Fibroblast of pulmonary artery (primary cell): ENCODE measurements at regions not wholly inside any gene's neighbourhood (a gene's known extent, or its start where the extent isn't known, plus 50 kb on each side); places are given as distances from the start of the nearest gene placed in this dataset.
"Not testable (repeated sequence)": the region's sequence is repeated elsewhere in the genome, so short reads cannot be mapped to it uniquely, and the experiment has no call there.

Source experiments
- DNase-seq: peaks from one replicate; pipeline ENCODE4 v3.0.0-alpha.2; 2010; ENCODE audit warnings: low read depth
- H3K4me3 ChIP-seq: replicated peaks from 2 replicates; pipeline ENCODE4 v1.5.1; 2011; ENCODE audit warnings: low read depth, mild to moderate bottlenecking, control low read depth, low read length, moderate library complexity
- TF ChIP-seq, protein P1 (sequence below): IDR thresholded peaks from 2 replicates; pipeline ENCODE4 v1.5.1; 2011; ENCODE audit warnings: mild to moderate bottlenecking, control low read depth, low read length, inconsistent platforms; ENCODE audit errors: missing control alignments

DNA sequence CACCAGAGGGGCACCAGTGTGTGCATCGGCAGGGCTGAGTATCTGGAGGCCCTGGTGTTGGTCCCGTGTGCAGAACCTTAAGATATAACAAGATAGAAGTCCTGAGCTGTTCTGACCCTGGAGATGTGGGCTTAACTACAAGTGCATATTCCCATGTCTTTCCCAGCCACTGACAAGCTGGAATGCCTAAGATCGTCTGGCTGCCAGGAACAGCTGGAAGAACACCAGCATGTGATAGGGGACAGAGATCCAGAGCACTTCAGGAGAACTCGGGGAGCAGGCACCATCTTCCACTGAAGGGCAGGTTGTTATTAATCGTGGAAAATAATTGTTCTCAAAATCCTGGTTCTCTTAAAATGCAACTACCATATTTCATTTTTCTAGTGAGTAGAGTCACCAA is 419.9 kb upstream of the RUNX1 start:
- DNase-seq = no peak

DNA sequence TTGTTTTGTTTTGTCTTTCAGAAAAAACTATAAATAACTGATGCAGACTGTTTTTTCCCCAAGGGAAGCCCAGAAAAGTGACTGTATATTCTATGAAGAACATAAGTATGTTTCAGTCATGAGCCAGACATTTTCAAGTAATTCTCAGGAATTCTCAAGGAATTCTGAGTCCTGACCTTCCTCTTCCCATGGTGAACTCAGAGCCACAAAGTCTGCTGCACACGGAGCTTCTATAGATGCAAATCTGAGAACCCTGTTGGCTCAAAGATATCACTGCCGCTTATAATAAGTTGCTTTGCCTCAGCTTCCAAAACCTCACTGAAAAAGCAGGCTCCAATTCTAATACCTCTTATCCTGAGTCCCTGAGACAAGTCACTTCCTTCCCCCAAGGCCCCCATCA is 418.5 kb upstream of the RUNX1 start:
- no peak for DNase-seq
- TF ChIP-seq, protein P1, sequence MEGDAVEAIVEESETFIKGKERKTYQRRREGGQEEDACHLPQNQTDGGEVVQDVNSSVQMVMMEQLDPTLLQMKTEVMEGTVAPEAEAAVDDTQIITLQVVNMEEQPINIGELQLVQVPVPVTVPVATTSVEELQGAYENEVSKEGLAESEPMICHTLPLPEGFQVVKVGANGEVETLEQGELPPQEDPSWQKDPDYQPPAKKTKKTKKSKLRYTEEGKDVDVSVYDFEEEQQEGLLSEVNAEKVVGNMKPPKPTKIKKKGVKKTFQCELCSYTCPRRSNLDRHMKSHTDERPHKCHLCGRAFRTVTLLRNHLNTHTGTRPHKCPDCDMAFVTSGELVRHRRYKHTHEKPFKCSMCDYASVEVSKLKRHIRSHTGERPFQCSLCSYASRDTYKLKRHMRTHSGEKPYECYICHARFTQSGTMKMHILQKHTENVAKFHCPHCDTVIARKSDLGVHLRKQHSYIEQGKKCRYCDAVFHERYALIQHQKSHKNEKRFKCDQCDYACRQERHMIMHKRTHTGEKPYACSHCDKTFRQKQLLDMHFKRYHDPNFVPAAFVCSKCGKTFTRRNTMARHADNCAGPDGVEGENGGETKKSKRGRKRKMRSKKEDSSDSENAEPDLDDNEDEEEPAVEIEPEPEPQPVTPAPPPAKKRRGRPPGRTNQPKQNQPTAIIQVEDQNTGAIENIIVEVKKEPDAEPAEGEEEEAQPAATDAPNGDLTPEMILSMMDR = no peak
- no peak overlapping the region for H3K4me3 ChIP-seq

More for the DNA sequence above, 419.9 kb upstream of the RUNX1 start:
- H3K4me3 ChIP-seq = no peak overlapping the region
- TF ChIP-seq, protein P1 = no peak

DNA sequence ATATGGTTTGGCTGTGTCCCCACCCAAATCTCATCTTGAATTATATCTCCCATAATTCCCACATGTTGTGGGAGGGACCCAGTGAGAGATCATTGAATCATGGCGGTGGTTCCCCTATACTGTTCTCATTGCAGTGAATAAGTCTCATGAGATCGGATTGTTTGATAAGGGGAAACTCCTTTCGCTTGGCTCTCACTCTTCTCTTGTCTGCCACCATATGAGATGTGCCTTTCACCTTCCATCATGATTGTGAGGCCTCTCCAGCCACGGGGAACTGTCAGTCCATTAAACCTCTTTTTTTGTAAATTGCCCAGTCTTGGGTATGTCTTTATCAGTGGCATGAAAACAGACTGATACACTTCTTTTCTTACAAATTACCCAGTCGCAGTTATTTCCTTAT is 417.6 kb upstream of the RUNX1 start:
- H3K4me3 ChIP-seq, DNase-seq: not testable (repeated sequence)

DNA sequence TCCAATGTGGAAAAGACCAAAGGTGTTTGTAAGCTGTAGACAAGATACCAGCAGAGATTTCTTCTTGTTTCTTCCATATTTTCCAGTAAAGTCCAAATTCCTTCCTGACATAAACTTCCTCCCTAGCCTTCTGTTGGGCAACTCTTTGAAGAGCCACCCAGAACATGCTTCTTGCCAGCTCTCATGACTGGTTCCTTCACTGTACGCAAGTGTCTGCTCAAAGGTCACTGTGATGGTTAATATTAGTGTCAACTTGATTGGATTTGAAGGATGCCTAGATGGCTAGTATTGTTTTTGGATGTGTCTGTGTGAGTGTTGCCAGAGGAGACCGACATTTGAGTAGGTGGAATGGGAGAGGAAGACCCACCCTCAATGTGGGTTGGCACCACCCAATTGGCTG is 416.6 kb upstream of the RUNX1 start:
- no peak for DNase-seq
- TF ChIP-seq, protein P1 = no peak

DNA sequence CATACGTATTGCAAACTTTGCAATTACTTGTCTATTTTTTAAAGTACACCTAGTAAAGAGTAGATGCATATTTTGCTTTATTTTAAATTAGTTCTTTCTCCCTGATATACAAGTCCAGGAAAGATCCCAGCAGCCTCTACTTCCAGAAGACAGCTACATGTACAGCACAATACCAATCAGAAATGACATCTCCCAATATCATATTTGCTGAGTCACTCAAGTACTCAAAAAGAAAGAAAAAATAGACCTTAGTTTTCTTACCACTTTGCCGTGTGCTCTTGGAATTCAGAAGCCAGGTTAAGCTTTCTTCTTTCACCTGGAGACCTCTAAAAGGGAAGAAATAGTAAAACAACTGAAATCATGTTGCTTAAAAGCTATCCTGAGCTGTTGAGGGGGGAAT is 412.6 kb upstream of the RUNX1 start:
- TF ChIP-seq, protein P1 = no peak
- DNase-seq = no peak
- H3K4me3 ChIP-seq = no peak overlapping the region

More for the DNA sequence above, 416.6 kb upstream of the RUNX1 start:
- no peak overlapping the region for H3K4me3 ChIP-seq

DNA sequence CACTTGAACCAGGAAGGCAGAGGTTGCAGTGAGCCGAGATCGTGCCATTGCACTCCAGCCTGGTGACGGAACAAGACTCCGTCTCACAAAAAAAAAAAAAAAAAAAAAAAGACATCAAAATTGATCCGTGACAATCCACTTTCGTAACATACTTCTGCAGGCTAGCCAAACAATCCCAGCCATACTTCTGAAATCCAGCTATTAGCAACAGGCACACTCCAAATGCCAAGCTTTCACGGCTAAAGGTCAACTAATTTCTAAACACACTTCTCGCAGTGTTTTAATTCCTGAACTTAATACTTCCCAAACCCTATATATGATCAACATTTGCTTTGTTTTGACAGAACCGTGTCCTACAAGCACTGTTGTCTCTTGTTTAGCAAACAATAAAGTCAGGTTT is 411.3 kb upstream of the RUNX1 start:
- DNase-seq = no peak
- H3K4me3 ChIP-seq = no peak overlapping the region
- TF ChIP-seq, protein P1 = no peak

DNA sequence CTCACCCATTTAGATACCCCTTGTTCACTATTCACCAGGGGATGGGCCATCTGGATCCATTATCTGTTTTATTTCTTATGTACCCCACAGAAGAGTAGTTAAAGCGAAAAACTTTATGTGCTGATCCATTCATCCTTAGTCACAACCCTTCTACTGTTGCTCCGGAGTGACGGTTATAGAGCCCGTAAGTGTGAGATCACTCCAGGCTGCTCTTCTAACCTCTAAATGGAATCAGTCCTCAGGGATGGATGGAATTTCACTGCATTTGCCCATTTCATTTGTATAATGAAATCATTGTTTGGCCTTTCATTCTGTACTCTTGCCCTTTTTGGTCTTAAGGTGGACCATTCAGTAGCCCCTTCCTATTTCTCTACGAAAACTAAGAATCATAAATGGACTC is 409.3 kb upstream of the RUNX1 start:
- no peak for DNase-seq
- H3K4me3 ChIP-seq = no peak overlapping the region
- TF ChIP-seq, protein P1 = no peak
